GM12878 (cell line): ENCODE measurements at regions not wholly inside any gene's neighbourhood (a gene's known extent, or its start where the extent isn't known, plus 50 kb on each side); places are given as distances from the start of the nearest gene placed in this dataset.

ENCODE experiments used
- ATAC-seq: fragments of 200-7000 bp; cut with Tn5 transposase; 3 replicates; pipeline ENCODE4 v1.9.1; 2020; ENCODE audit warnings: mild to moderate bottlenecking, moderate library complexity
- BruUV-seq: library from RNA; stranded (reverse); fragments of 400-500 nt; replicated peaks from 2 replicates; lab custom pipeline; 2021; lab: Mats Ljungman, UMichigan
- CTCF ChIA-PET: fragments of 300-600 bp; sonication (Branson Sonifier 250); formaldehyde crosslinking; extraction: SDS; loops from one replicate; lab custom pipeline; 2021; ENCODE audit warnings: inconsistent platforms; lab: Yijun Ruan, JAX
- POLR2A ChIA-PET: fragments of 350-600 bp; formaldehyde crosslinking; extraction: SDS; loops from one replicate; lab custom pipeline; 2021; ENCODE audit warnings: inconsistent platforms; lab: Charles Lee
- RAD21 ChIA-PET: fragments of 300-600 bp; sonication (Branson Sonifier 250); formaldehyde crosslinking; loops from one replicate; lab custom pipeline; 2023; ENCODE audit warnings: antibody characterized with exemption; ENCODE audit not compliant: unreplicated experiment; lab: Charles Lee
- SMC1A ChIA-PET: fragments of 300-600 bp; sonication (Branson Sonifier 250); formaldehyde crosslinking; loops from one replicate; lab custom pipeline; 2023; ENCODE audit not compliant: unreplicated experiment, uncharacterized antibody; lab: Charles Lee
- DNase-seq: peaks from one replicate; pipeline ENCODE4 v3.0.0-alpha.2; 2011; ENCODE audit warnings: low read depth, low spot score
- FAIRE-seq: peaks from 3 replicates; lab custom pipeline; 2011; peaks lifted over from hg19 to GRCh38; lab: Jason Lieb, UNC
- H2AFZ ChIP-seq: 2 replicates; pipeline ENCODE4 v1.6.0; 2011; ENCODE audit warnings: low read depth, low read length, control low read depth; ENCODE audit not compliant: control insufficient read depth
- H3K27ac ChIP-seq: 2 replicates; pipeline ENCODE4 v1.5.1; 2011; ENCODE audit warnings: control low read depth; ENCODE audit not compliant: control insufficient read depth, insufficient read depth
- H3K27me3 ChIP-seq, 2 experiments: replicated peaks in 1 of 2; 2 replicates each; pipeline versions ENCODE4 v1.6.0 to v1.6.1; 2011; ENCODE audit warnings: low read length in 1 of 2; ENCODE audit not compliant: control insufficient read depth in 2 of 2, insufficient read depth in 2 of 2
- H3K36me3 ChIP-seq, 2 experiments: 2 replicates each; pipeline ENCODE4 v1.5.1; 2011; ENCODE audit warnings: low read length in 1 of 2; ENCODE audit not compliant: control insufficient read depth in 2 of 2, insufficient read depth in 2 of 2
- H3K4me1 ChIP-seq: 2 replicates; pipeline ENCODE4 v1.6.1; 2011; ENCODE audit warnings: mild to moderate bottlenecking, low read length, moderate library complexity, mixed read lengths; ENCODE audit not compliant: control insufficient read depth, insufficient read depth
- H3K4me2 ChIP-seq: 2 replicates; pipeline ENCODE4 v1.6.0; 2011; ENCODE audit warnings: control low read depth; ENCODE audit not compliant: control insufficient read depth, insufficient read depth
- H3K4me3 ChIP-seq: fragments of 200-600 bp; sonication (generic); 2 replicates; pipeline ENCODE4 v1.5.1; 2016
- H3K79me2 ChIP-seq: 2 replicates; pipeline ENCODE4 v1.6.0; 2011; ENCODE audit warnings: low read length; ENCODE audit not compliant: control insufficient read depth, insufficient read depth
- H3K9ac ChIP-seq: 2 replicates; pipeline ENCODE4 v1.8.0; 2011; ENCODE audit warnings: low read length, control low read depth, mixed read lengths; ENCODE audit not compliant: control insufficient read depth, insufficient read depth
- H3K9me3 ChIP-seq: replicated peaks from 3 replicates; pipeline ENCODE4 v1.5.1; 2011; ENCODE audit warnings: mild to moderate bottlenecking, low read length; ENCODE audit not compliant: control insufficient read depth, insufficient read depth
- H4K20me1 ChIP-seq: 2 replicates; pipeline ENCODE4 v1.6.0; 2011; ENCODE audit not compliant: control insufficient read depth, insufficient read depth
- ASH2L ChIP-seq: fragments of 300-600, 200-600 bp; sonication (generic); IDR thresholded peaks from 2 replicates; pipeline ENCODE4 v1.6.1; 2017; ENCODE audit warnings: low read depth, mild to moderate bottlenecking, borderline replicate concordance
- BACH1 ChIP-seq: fragments of 450-650 bp; IDR thresholded peaks from 2 replicates; pipeline ENCODE4 v1.6.1; 2017; ENCODE audit warnings: mild to moderate bottlenecking, borderline replicate concordance
- BCL3 ChIP-seq: IDR thresholded peaks from 2 replicates; pipeline ENCODE4 v1.6.1; 2011; ENCODE audit warnings: borderline replicate concordance, low read depth, mild to moderate bottlenecking, moderate library complexity, low read length; ENCODE audit not compliant: insufficient read depth, poor library complexity, severe bottlenecking
- CBX5 ChIP-seq: sonication (generic); IDR thresholded peaks from 2 replicates; pipeline ENCODE4 v1.6.1; 2016; ENCODE audit warnings: low read depth, moderate library complexity, mild to moderate bottlenecking, inconsistent platforms
- CTCF ChIP-seq, 3 experiments: IDR thresholded peaks in 2 of 3; conservative IDR thresholded peaks in 1 of 3; 2 replicates each; pipeline ENCODE4 v1.5.1; 2011; ENCODE audit warnings: low read depth in 3 of 3, low read length in 3 of 3, mild to moderate bottlenecking in 3 of 3, control low read depth in 2 of 3, moderate library complexity in 2 of 3, inconsistent platforms in 1 of 3, mixed read lengths in 1 of 3; ENCODE audit not compliant: control insufficient read depth in 2 of 3, insufficient read depth in 1 of 3; ENCODE audit errors: extremely low read depth in 1 of 3
- NRF1 ChIP-seq: conservative IDR thresholded peaks from 2 replicates; pipeline ENCODE4 v1.6.1; 2011; ENCODE audit warnings: mild to moderate bottlenecking, low read depth, low read length, improper control_type of control experiment
- RELA ChIP-seq: fragments of 450-650 bp; IDR thresholded peaks from 2 replicates; pipeline ENCODE4 v1.8.0; 2014; ENCODE audit warnings: borderline replicate concordance; ENCODE audit not compliant: partially characterized antibody
- STAT3 ChIP-seq: IDR thresholded peaks from 2 replicates; pipeline ENCODE4 v1.6.1; 2011; ENCODE audit warnings: low read depth, low read length, improper control_type of control experiment
- USF1 ChIP-seq: IDR thresholded peaks from 2 replicates; pipeline ENCODE4 v1.6.1; 2011; ENCODE audit warnings: borderline replicate concordance, low read depth, mild to moderate bottlenecking, moderate library complexity, mixed read lengths, low read length; ENCODE audit not compliant: insufficient read depth; ENCODE audit errors: extremely low read length
- ZZZ3 ChIP-seq: IDR thresholded peaks from 2 replicates; pipeline ENCODE4 v1.6.1; 2011; ENCODE audit warnings: low read depth; ENCODE audit not compliant: control insufficient read depth, insufficient read length
- WGBS: methylation state at CpG from one replicate; pipeline ENCODE4 v1.1.6; 2016; ENCODE audit warnings: low lambda C conversion rate; ENCODE audit not compliant: insufficient replicate concordance, insufficient coverage; ENCODE audit errors: missing lambda C conversion rate; 5-methylcytosine and 5-hydroxymethylcytosine counted together
- in situ Hi-C: fragments of 300-500 bp; cut with MboI; formaldehyde crosslinking; loops from 9 replicates; pipeline ENCODE4 v1.14.3; 2018; ENCODE audit warnings: mixed read lengths
- intact Hi-C: fragments of 100-400 bp; cut with micrococcal nuclease; formaldehyde crosslinking; loops from one replicate; pipeline ENCODE4 v1.14.2; 2022; ENCODE audit not compliant: unreplicated experiment

GRCh38 chr17:71470062-71470461, 650.8 kb upstream of the SOX9 start:
- WGBS = 59% methylated on average over 3 of the region's 3 CpGs
- Histone ChIP-seq H4K20me1 (no peaks in the 10 kb centered on the region), H3K9ac (no peak overlapping the region), H3K4me3 (no peak overlapping the region), H2AFZ (no peak overlapping the region), H3K4me1 (no peaks in the 10 kb centered on the region), H3K27me3 (no peaks in the 10 kb centered on the region), H3K4me2 (no peak overlapping the region), H3K9me3 (no peaks in the 10 kb centered on the region), H3K36me3 (no peaks in the 10 kb centered on the region), H3K27ac (no peak overlapping the region), H3K79me2 (no peaks in the 10 kb centered on the region)
- no peak for ATAC-seq
- intact Hi-C loops = loop anchor here (10.0 kb wide), 2 partner anchors 275 to 565 kb away; no protein-coding TSS in a partner anchor
- DNase-seq = no peak
- POLR2A ChIA-PET = no interaction called here
- no TSS peak for BruUV-seq
- no peak for TF ChIP-seq CBX5
- TF ChIP-seq CTCF (IDR thresholded peaks at IDR 0.05 in 2 of 3, conservative IDR thresholded peaks at IDR 0.05 in 1 of 3; ENCODE audit: control insufficient read depth in 2 of 3, extremely low read depth in 1 of 3, insufficient read depth in 1 of 3, low read depth in 3 of 3, low read length in 3 of 3) = no peak
- TF ChIP-seq NRF1 = no peak
- no peak for TF ChIP-seq ASH2L
- no peak for TF ChIP-seq USF1
- no peak for TF ChIP-seq STAT3
- no peak for TF ChIP-seq BCL3
- TF ChIP-seq RELA = no peak
- no peak for TF ChIP-seq ZZZ3
- no peak for TF ChIP-seq BACH1
- SMC1A ChIA-PET = no interaction called here
- in situ Hi-C loops = loop anchor here (5.0 kb wide), 1 partner anchor 1067 kb away; no protein-coding TSS in a partner anchor
- FAIRE-seq = no peak
- CTCF ChIA-PET = interaction anchor here (0.6 to 0.7 kb wide), 2 partner anchors 155 to 1083 kb away, joined by 3 read pairs; no protein-coding TSS in a partner anchor
- RAD21 ChIA-PET = no interaction called here
